ENCODE measurements at regions not wholly inside any gene's neighbourhood (a gene's known extent, or its start where the extent isn't known, plus 50 kb on each side); places are given as distances from the start of the nearest gene placed in this dataset.
A peak's percentile ranks its signal among the peaks of the same experiment; 100 is the strongest.

- TF ChIP-seq POLR2A (IDR thresholded peaks at IDR 0.05): no peak
- TF ChIP-seq, protein P1, sequence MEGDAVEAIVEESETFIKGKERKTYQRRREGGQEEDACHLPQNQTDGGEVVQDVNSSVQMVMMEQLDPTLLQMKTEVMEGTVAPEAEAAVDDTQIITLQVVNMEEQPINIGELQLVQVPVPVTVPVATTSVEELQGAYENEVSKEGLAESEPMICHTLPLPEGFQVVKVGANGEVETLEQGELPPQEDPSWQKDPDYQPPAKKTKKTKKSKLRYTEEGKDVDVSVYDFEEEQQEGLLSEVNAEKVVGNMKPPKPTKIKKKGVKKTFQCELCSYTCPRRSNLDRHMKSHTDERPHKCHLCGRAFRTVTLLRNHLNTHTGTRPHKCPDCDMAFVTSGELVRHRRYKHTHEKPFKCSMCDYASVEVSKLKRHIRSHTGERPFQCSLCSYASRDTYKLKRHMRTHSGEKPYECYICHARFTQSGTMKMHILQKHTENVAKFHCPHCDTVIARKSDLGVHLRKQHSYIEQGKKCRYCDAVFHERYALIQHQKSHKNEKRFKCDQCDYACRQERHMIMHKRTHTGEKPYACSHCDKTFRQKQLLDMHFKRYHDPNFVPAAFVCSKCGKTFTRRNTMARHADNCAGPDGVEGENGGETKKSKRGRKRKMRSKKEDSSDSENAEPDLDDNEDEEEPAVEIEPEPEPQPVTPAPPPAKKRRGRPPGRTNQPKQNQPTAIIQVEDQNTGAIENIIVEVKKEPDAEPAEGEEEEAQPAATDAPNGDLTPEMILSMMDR (IDR thresholded peaks at IDR 0.05): peak; percentile 38 to 64 (median 44)
These were observed 753.9 kb downstream of the OLFM4 start for GRCh38 chr13:53782488-53782961.

All from uterus (tissue), 2 donors.